ENCODE measurements at regions not wholly inside any gene's neighbourhood (a gene's known extent, or its start where the extent isn't known, plus 50 kb on each side); places are given as distances from the start of the nearest gene placed in this dataset.

GRCh38 chr16:6341981-6342380, 990.7 kb upstream of the RBFOX1 start:
- TF ChIP-seq, protein P1, sequence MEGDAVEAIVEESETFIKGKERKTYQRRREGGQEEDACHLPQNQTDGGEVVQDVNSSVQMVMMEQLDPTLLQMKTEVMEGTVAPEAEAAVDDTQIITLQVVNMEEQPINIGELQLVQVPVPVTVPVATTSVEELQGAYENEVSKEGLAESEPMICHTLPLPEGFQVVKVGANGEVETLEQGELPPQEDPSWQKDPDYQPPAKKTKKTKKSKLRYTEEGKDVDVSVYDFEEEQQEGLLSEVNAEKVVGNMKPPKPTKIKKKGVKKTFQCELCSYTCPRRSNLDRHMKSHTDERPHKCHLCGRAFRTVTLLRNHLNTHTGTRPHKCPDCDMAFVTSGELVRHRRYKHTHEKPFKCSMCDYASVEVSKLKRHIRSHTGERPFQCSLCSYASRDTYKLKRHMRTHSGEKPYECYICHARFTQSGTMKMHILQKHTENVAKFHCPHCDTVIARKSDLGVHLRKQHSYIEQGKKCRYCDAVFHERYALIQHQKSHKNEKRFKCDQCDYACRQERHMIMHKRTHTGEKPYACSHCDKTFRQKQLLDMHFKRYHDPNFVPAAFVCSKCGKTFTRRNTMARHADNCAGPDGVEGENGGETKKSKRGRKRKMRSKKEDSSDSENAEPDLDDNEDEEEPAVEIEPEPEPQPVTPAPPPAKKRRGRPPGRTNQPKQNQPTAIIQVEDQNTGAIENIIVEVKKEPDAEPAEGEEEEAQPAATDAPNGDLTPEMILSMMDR (IDR thresholded peaks at IDR 0.05; ENCODE audit: insufficient read depth, missing control alignments) = no peak
- DNase-seq (ENCODE audit: insufficient read length, low spot score) (no peak), FAIRE-seq (no peak)

DNA sequence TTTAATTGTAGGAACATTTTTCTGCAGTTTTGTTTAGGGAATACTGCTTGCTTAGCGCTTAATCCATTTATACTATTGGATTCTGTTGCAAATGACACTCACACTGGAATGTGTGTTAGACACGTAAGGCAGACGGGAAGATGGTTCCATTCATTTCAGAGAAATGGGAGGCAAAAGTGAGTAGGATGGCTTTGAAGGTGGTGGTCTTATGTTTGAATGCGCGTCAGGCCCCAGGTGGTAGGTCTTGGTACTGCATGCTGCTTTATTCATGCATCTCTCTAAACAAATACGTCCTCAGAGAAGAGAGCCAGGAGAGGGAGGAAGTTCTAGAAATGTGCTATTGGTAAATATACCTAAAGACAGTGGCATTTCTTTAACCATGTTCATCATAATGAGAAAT, 997.6 kb upstream of the RBFOX1 start:
- no peak for FAIRE-seq
- TF ChIP-seq, protein P1 (IDR thresholded peaks at IDR 0.05; ENCODE audit: insufficient read depth, missing control alignments) = no peak
- DNase-seq (ENCODE audit: insufficient read length, low spot score) = no peak

GRCh38 chr16:6331770-6332169, 1000.9 kb upstream of the RBFOX1 start:
- no peak for DNase-seq (ENCODE audit: insufficient read length, low spot score)
- TF ChIP-seq, protein P1 (IDR thresholded peaks at IDR 0.05; ENCODE audit: insufficient read depth, missing control alignments) = no peak
- FAIRE-seq = no peak

DNA sequence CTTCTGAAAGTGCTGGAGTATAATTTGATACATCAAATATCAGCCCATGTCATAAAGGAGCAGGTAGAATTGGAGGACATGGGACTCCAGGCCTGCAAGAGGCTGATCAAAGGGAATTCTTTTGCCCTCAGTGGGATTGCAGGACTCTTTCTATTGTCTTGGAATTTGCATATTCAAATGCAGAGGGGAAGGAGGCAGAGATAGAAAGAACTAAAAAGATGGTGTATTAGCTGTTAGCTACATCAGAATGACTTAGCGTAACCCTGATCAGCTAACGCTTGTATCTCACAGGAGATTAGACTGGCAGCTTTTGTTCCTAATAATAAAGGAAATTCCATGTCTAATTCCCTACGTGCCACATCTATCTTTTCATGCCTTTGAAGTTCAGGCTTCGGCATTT, 1014.7 kb upstream of the RBFOX1 start:
- DNase-seq (ENCODE audit: insufficient read length, low spot score) (no peak), FAIRE-seq (no peak)
- TF ChIP-seq, protein P1 (IDR thresholded peaks at IDR 0.05; ENCODE audit: insufficient read depth, missing control alignments) = no peak

DNA sequence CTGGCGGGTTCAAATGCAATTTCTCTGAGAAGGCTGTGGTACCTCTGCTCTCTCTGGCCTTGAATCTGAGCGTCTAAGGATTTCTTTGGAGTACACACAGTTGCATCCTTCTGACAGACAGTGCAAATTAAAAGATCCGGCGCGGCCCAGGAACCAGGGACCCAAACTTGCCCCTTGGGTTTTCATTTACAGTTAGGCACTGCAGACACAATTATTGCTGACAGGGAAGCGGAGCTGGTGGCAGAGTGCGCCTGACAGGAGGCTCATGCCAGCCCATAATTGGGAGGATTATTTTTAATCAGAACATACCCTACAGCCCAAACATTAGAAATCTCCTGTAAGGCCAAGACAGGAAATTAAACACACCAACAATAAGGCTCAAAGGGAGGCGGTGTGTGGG, 1023.4 kb upstream of the RBFOX1 start:
- TF ChIP-seq, protein P1 (IDR thresholded peaks at IDR 0.05; ENCODE audit: insufficient read depth, missing control alignments) = no peak
- DNase-seq (ENCODE audit: insufficient read length, low spot score) (no peak), FAIRE-seq (no peak)

DNA sequence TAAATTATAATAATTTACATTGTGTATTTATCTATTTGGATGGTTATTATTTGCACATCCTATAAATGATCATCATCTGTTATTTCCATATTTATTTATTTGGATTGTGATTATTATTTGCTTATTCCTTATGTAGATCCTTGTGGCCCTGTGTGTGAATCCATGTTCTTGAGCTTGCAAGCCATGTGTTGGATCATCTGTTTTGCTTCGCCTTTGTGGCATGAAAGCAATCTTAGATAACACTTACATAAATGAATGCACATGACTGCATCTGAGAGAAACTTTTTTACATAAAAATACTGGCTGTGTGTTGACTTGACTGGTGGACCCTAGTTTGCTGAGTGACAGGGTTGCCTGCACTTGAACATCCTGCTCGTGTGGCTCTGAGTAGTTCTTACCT, 1024.5 kb upstream of the RBFOX1 start:
- TF ChIP-seq, protein P1 (IDR thresholded peaks at IDR 0.05; ENCODE audit: insufficient read depth, missing control alignments) = no peak
- FAIRE-seq (no peak), DNase-seq (ENCODE audit: insufficient read length, low spot score) (no peak)

DNA sequence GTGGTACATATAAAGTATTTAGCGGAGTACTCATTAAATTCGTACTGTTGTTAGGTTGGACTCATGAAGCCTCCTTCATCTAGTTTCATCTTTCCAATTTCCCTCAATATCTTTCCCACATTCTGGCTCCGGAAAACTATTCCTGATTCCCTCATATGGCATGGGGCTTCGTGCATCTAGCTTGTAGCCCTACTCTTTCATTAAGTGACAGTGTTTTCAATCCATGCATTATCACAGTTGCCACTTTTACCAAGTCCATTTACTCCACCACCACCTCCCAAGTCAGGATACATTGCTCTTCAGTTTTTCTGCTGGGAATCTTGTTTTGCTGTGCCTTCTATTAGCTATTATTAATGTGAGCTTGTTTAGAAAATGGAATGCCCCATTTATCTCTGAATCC, 1032.1 kb upstream of the RBFOX1 start:
- no peak for DNase-seq (ENCODE audit: insufficient read length, low spot score)
- TF ChIP-seq, protein P1 (IDR thresholded peaks at IDR 0.05; ENCODE audit: insufficient read depth, missing control alignments) = no peak
- FAIRE-seq = no peak
